ENCODE measurements at regions not wholly inside any gene's neighbourhood (a gene's known extent, or its start where the extent isn't known, plus 50 kb on each side); places are given as distances from the start of the nearest gene placed in this dataset.

DNA sequence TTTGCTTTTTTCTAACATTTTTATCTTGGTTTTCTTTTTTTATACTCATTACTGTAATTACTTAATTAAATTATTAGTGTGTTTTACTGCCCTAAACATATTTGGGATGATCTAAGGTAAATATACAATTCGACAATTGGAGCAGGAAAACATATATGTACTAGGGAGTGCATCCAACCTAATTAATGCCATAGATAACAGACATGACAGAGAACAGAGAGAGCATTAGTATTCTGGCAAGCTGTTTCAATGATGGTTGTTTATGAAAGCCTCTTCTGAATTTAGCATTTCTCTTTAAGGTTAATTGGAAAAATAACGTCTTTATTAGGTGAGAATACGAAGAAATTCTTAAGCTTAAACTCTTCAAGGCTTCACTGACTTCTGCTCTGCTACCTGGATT, 300.1 kb upstream of the PRR16 start:
- TF ChIP-seq RFX7 (CRISPR knock-in tag; IDR thresholded peaks at IDR 0.05): no peak
- TF ChIP-seq CBX5 (IDR thresholded peaks at IDR 0.05; ENCODE audit: borderline replicate concordance, low read depth): no peak
- no peak for TF ChIP-seq MYC (IDR thresholded peaks at IDR 0.05; ENCODE audit: low read depth, low read length)
- no peak for TF ChIP-seq MYC (CRISPR knock-in tag; IDR thresholded peaks at IDR 0.05; ENCODE audit: borderline replicate concordance, low read depth)
- no peak for TF ChIP-seq POLR2A (conservative IDR thresholded peaks at IDR 0.05)
- TF ChIP-seq, protein P1, sequence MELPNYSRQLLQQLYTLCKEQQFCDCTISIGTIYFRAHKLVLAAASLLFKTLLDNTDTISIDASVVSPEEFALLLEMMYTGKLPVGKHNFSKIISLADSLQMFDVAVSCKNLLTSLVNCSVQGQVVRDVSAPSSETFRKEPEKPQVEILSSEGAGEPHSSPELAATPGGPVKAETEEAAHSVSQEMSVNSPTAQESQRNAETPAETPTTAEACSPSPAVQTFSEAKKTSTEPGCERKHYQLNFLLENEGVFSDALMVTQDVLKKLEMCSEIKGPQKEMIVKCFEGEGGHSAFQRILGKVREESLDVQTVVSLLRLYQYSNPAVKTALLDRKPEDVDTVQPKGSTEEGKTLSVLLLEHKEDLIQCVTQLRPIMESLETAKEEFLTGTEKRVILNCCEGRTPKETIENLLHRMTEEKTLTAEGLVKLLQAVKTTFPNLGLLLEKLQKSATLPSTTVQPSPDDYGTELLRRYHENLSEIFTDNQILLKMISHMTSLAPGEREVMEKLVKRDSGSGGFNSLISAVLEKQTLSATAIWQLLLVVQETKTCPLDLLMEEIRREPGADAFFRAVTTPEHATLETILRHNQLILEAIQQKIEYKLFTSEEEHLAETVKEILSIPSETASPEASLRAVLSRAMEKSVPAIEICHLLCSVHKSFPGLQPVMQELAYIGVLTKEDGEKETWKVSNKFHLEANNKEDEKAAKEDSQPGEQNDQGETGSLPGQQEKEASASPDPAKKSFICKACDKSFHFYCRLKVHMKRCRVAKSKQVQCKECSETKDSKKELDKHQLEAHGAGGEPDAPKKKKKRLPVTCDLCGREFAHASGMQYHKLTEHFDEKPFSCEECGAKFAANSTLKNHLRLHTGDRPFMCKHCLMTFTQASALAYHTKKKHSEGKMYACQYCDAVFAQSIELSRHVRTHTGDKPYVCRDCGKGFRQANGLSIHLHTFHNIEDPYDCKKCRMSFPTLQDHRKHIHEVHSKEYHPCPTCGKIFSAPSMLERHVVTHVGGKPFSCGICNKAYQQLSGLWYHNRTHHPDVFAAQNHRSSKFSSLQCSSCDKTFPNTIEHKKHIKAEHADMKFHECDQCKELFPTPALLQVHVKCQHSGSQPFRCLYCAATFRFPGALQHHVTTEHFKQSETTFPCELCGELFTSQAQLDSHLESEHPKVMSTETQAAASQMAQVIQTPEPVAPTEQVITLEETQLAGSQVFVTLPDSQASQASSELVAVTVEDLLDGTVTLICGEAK (IDR thresholded peaks at IDR 0.05): no peak
- TF ChIP-seq, protein P1 (CRISPR knock-in tag; IDR thresholded peaks at IDR 0.05): no peak
- TF ChIP-seq, protein P2, sequence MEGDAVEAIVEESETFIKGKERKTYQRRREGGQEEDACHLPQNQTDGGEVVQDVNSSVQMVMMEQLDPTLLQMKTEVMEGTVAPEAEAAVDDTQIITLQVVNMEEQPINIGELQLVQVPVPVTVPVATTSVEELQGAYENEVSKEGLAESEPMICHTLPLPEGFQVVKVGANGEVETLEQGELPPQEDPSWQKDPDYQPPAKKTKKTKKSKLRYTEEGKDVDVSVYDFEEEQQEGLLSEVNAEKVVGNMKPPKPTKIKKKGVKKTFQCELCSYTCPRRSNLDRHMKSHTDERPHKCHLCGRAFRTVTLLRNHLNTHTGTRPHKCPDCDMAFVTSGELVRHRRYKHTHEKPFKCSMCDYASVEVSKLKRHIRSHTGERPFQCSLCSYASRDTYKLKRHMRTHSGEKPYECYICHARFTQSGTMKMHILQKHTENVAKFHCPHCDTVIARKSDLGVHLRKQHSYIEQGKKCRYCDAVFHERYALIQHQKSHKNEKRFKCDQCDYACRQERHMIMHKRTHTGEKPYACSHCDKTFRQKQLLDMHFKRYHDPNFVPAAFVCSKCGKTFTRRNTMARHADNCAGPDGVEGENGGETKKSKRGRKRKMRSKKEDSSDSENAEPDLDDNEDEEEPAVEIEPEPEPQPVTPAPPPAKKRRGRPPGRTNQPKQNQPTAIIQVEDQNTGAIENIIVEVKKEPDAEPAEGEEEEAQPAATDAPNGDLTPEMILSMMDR (IDR thresholded peaks at IDR 0.05 in 2 of 3, conservative IDR thresholded peaks at IDR 0.05 in 1 of 3; ENCODE audit: insufficient read depth in 2 of 3, low read depth in 1 of 3, low read length in 3 of 3): no peak
- TF ChIP-seq EP300 (IDR thresholded peaks at IDR 0.05; ENCODE audit: low read length): no peak
- TF ChIP-seq, protein P3, sequence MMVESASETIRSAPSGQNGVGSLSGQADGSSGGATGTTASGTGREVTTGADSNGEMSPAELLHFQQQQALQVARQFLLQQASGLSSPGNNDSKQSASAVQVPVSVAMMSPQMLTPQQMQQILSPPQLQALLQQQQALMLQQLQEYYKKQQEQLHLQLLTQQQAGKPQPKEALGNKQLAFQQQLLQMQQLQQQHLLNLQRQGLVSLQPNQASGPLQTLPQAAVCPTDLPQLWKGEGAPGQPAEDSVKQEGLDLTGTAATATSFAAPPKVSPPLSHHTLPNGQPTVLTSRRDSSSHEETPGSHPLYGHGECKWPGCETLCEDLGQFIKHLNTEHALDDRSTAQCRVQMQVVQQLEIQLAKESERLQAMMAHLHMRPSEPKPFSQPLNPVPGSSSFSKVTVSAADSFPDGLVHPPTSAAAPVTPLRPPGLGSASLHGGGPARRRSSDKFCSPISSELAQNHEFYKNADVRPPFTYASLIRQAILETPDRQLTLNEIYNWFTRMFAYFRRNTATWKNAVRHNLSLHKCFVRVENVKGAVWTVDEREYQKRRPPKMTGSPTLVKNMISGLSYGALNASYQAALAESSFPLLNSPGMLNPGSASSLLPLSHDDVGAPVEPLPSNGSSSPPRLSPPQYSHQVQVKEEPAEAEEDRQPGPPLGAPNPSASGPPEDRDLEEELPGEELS (CRISPR knock-in tag; IDR thresholded peaks at IDR 0.05; ENCODE audit: borderline replicate concordance): no peak
- TF ChIP-seq, protein P4, sequence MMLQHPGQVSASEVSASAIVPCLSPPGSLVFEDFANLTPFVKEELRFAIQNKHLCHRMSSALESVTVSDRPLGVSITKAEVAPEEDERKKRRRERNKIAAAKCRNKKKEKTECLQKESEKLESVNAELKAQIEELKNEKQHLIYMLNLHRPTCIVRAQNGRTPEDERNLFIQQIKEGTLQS (IDR thresholded peaks at IDR 0.05): no peak
- TF ChIP-seq, protein P4 (CRISPR knock-in tag; conservative IDR thresholded peaks at IDR 0.05): no peak
- TF ChIP-seq KAT7 (CRISPR knock-in tag; IDR thresholded peaks at IDR 0.05; ENCODE audit: borderline replicate concordance): no peak
- TF ChIP-seq, protein P5, sequence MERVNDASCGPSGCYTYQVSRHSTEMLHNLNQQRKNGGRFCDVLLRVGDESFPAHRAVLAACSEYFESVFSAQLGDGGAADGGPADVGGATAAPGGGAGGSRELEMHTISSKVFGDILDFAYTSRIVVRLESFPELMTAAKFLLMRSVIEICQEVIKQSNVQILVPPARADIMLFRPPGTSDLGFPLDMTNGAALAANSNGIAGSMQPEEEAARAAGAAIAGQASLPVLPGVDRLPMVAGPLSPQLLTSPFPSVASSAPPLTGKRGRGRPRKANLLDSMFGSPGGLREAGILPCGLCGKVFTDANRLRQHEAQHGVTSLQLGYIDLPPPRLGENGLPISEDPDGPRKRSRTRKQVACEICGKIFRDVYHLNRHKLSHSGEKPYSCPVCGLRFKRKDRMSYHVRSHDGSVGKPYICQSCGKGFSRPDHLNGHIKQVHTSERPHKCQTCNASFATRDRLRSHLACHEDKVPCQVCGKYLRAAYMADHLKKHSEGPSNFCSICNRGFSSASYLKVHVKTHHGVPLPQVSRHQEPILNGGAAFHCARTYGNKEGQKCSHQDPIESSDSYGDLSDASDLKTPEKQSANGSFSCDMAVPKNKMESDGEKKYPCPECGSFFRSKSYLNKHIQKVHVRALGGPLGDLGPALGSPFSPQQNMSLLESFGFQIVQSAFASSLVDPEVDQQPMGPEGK (CRISPR knock-in tag; IDR thresholded peaks at IDR 0.05; ENCODE audit: borderline replicate concordance): no peak
- no peak for TF ChIP-seq ZSCAN29 (IDR thresholded peaks at IDR 0.05)
- no peak for TF ChIP-seq YBX1 (IDR thresholded peaks at IDR 0.05)

Data from K562 (cell line).